ENCODE measurements at regions not wholly inside any gene's neighbourhood (a gene's known extent, or its start where the extent isn't known, plus 50 kb on each side); places are given as distances from the start of the nearest gene placed in this dataset.

GRCh38 chr20:54875307-54875706, 399.9 kb downstream of the DOK5 start:
- no peak overlapping the region for H3K27ac ChIP-seq (ENCODE audit: low read depth)

More at GRCh38 chr20:54875307-54875706, 399.9 kb downstream of the DOK5 start:
- Mint-ChIP-seq H3K4me1 (no peaks in the 10 kb centered on the region), H3K27ac (no peak overlapping the region), H3K4me3 (no peak overlapping the region), H3K36me3 (ENCODE audit: low read depth) (peaks cover 24% of the 10 kb centered on the region), H3K27me3 (ENCODE audit: insufficient read depth, low read depth, poor library complexity) (no peaks in the 10 kb centered on the region), H3K9me3 (peaks cover 89% of the 10 kb centered on the region)
- H2AFZ ChIP-seq = no peak overlapping the region
- H3K4me2 ChIP-seq = no peak overlapping the region
- H3K4me3 ChIP-seq = no peak overlapping the region
- H3K9me2 ChIP-seq (ENCODE audit: insufficient read depth) = no peaks in the 10 kb centered on the region
- no peak for ATAC-seq
- TF ChIP-seq CREB1 (CRISPR knock-in tag; IDR thresholded peaks at IDR 0.05; ENCODE audit: low read depth) = no peak
- no peak for TF ChIP-seq REST (IDR thresholded peaks at IDR 0.05; ENCODE audit: unreplicated experiment)
- no peak for TF ChIP-seq ZNF462 (CRISPR knock-in tag; IDR thresholded peaks at IDR 0.05)
- TF ChIP-seq STAT1 (IDR thresholded peaks at IDR 0.05; ENCODE audit: unreplicated experiment) = no peak
- no peak for TF ChIP-seq ZNF114 (CRISPR knock-in tag; IDR thresholded peaks at IDR 0.05)
- TF ChIP-seq ETS1 (IDR thresholded peaks at IDR 0.05) = no peak
- DNase-seq (ENCODE audit: low spot score) = no peak
- no peaks in the 10 kb centered on the region for H3K79me2 ChIP-seq (replicated peaks; ENCODE audit: insufficient read depth)
- no peaks in the 10 kb centered on the region for H4K20me1 ChIP-seq (replicated peaks; ENCODE audit: insufficient read depth)
- H3K27me3 ChIP-seq (ENCODE audit: insufficient read depth) = no peaks in the 10 kb centered on the region
- no peaks in the 10 kb centered on the region for H3F3A ChIP-seq (replicated peaks; ENCODE audit: low read depth)
- no peaks in the 10 kb centered on the region for H3K4me1 ChIP-seq (ENCODE audit: insufficient read depth)
- peaks cover 19% of the 10 kb centered on the region for H3K36me3 ChIP-seq (ENCODE audit: insufficient read depth)

Data from GM23338 (cell line).